ENCODE measurements at regions not wholly inside any gene's neighbourhood (a gene's known extent, or its start where the extent isn't known, plus 50 kb on each side); places are given as distances from the start of the nearest gene placed in this dataset.
"Not testable (repeated sequence)": the region's sequence is repeated elsewhere in the genome, so short reads cannot be mapped to it uniquely, and the experiment has no call there.

DNA sequence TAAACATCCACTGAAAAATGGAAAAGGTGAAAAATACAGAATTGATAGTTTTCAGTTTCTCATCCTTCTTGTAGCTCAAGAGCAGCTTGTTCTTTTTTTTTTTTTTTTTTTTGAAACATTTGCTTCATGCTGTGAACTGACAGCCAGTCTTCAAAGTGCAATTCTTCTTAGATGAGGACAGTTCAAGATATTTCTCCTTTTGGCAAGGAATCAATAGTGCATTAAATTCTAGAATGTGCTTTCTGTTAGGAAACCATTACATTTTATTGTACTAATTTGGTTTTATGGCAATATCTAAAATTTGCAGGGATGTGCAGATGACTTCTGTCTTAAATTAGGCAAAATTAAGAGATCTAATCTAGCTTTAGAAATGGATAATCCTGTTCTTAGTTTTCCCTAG is 969.3 kb upstream of the ACO1 start:
- no peak for DNase-seq

DNA sequence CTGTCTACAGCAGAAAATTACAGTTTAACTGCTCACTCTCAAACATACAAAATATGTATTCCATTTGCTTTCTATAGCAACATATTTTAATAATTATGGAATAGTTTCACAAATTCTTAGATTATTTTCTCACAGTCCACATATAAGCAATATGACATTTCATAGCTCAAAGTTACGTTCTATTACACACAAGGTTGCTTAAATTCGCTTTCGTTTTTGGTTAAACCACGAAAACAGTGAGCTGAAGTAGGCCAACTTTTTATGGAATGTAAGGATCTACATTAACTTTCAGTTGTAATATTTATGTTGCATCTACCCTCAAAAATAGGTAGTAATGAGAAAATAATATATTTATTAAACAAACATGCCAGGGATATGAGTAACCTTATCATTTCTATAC is 966.0 kb upstream of the ACO1 start:
- DNase-seq: no peak

DNA sequence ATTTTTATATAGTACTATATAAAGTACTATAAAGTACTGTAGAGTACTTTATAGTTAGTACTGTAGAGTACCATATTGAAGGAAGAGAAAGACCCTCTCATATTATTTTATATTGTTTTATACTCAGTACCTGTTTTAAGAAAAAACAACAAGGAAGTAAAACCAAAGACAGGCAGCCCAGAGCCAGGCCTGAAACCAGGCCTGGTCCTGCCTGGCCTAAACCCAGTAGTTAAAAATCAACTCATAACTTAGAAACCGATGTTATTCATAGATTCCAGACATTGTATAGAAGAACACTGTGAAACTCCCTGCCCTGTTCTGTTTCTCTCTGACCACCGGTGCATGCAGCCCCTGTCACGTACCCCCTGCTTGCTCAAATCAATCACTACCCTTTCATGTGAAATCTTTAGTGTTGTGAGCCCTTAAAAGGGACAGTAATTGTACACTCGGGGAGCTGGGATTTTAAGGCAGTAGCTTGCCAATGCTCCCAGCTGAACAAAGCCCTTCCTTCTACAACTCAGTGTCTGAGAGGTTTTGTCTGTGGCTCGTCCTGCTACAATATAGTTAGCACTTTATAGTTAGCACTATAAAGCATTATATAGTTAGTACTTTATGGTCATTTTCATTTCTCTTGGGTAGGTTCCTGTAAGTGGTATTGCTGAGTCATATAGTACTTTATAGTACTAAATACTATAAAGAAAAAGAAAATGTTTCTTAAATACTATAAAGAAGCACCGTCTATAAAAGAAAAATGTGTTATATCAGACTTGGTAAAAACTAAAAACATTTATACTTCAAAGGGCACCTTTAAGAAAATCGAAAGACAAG is 940.6 kb upstream of the ACO1 start:
- DNase-seq: not testable (repeated sequence)

DNA sequence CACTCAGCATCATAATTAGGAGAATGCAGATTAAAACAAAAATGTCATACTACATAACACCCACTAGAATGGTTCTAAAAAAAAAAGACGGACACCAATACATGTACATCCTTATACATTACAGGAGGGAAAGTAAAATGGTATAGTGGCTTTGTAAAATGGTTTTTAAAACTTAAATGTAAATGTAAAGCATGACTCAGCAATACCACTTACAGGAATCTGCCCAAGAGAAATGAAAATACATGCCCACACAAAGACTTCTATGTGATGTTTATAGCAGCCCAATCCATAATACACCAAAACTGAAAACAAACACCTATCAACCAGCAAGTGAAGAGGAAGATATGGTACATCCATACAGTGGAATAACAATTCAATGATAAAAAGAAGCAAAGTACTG is 939.1 kb upstream of the ACO1 start:
- DNase-seq: no peak

DNA sequence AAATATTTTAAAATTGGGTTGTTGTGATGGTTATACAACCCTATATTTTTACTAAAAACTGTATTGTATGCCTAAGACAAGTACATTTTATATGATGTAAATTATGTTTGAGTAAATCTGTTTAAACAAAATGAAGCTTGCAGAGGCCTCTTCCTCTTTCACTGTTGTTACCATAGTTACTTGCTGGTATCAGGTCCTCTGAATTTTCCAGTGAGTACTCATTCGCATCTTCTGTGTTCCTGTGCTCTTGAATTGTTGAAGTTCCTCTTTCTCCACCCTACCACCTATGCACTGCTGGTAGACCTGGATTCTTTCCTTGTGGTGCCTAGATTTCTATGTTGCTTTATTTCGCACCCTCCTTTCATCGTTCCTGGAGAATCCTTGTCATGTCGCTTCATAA is 938.5 kb upstream of the ACO1 start:
- peak in 1 of 4 experiments; percentile 1 for DNase-seq

DNA sequence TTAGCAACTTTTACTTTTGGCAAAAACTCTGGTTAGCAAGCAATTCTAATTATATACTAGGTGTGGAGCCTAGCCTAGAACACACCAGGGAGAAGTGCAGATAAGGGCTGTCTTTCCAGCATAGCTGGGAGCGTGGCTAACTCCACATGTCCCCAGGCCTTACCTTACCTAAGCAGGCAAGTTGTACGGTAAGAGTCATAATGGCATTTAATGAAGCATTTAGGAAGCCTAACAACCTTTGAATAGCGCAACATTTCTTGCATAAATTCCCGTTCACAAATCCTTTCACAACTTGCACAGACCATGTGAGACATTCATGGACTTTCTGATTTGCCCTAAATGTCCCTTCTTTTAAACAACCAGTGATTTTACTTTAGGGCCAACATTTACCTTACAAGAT is 917.4 kb upstream of the ACO1 start:
- no peak for DNase-seq

DNA sequence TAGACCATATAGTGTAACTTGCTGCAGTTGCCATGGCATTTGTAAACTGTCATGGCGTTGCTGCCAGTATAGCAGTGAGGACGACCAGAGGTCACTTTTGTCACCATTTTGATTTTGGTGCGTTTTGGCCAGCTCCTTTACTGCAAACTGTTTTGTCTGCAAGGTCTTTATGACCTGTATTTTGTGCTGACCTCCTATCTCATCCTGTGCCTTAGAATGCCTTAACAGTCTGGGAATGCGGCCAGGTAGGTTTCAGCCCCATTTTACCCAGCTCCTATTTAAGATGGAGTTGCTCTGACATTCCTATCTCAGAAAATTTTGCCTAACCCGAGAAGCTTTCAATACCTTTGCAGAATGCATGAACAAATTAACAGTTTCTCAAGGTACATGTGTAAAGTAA is 914.4 kb upstream of the ACO1 start:
- DNase-seq: no peak

DNA sequence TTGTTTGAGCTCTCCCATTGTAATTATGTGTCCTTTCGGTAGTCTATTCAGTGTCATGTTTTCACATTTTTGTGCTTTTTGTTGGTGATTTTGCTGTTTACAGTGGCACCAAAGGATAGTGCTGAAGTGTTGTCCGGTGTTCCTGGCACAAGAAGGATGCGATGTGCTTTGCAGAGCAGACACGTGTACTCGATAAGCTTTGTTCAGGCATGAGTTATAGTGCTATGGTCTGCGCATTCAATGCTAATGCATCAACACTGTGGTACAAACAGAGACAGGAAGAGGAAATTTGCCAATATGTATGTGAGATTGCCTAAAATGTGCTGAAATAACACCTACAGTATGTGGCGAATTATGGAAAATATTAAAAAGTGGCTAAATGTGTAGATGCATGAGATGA is 913.4 kb upstream of the ACO1 start:
- no peak for DNase-seq

DNA sequence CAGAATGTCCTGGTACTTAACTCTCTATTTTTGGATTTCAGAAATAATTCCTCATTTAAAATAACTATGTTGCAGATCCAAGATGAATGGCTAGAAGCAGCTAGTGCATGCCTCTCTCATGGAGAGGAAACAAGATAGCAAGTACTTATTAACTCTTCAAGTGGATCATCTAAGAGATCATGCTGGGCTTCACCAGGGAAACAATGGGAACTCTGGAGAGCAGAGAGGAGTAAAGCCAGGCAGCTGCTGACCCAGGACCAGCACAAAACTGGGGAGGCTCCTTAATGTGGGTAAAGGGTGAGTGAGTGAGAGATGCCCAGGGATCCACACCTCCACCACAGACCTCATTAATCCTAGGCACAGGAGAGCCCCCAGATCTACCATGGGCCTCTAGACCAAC is 897.8 kb upstream of the ACO1 start:
- no peak for DNase-seq

DNA sequence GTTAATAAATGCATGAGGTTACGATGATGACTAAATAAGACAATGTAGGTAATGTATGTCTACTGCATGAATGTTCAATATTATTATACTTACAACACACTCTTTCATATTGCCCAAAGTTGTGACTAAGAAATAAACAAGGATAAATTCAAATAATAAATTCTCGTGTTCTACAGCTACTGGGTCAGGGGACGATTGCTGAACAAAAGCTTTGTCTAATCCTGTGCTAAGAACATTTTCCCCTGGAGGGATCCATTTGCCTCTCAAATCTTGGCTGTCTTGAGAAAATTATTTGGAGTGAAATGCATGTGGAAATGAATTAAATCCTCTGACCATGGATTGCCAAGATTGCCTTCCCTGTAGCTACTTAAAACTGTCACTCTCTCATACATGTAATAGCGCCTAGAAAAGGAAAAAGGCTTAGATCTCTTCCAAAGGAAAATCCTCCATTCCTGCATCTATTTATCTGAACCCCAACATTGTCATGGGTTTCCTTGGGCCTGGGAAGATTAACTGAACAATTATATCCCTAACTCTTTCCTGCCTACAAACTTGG is 893.8 kb upstream of the ACO1 start:
- DNase-seq: no peak

DNA sequence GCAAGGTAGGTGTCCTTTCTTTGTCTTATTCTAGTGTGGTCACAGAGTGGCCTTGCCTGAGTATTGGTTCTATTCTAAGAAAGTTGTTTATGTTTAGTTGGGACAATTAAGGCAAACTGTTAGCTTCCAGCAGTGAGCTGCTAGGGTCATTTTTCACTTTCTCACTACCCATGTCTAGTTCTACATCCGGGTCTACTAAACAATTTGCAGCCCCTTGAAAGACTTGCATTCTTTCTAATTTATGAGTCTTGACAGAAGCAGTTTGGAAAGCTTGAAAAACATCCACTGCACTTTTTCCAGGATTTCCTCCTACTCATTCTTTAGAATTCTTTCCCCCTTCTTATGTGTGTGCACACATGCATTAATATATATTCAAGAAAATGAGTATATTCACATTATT is 892.2 kb upstream of the ACO1 start:
- DNase-seq: no peak

DNA sequence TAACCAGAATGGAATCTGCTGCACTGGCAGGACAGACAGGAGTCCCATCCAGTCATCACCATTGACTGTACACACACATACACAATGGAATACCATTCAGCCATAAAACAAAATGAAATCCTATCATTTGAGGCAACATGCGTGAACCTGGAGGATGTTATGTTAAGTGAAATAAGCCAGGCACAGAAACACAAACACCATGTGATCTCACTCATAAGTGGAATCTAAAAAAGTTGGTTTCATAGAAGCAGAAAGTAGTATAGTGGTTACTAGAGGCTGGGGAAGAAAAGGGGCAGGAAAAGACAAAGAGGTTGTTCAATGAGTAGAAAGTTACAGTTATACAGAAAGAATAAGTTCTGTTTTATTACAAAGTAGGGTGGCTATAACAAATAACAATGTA is 884.0 kb upstream of the ACO1 start:
- no peak for DNase-seq

DNA sequence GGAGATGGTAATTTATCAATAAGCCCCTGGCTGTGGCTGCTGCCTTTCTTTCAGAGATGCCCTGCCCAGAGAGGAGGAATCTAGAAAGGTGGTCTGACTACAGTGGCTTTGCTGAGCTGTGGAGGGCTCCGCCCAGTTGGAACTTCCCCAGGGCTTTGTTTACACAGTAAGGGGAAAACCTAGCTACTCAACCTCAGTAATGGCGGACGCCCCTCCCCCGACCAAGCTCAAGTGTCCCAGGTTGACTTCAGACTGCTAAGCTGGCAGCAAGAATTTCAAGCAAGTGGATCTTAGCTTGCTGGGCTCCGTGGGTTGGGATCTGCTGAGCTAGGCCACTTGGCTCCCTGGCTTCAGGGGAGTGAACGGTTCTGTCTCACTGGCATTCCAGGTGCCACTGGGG is 865.4 kb upstream of the ACO1 start:
- DNase-seq: no peak

DNA sequence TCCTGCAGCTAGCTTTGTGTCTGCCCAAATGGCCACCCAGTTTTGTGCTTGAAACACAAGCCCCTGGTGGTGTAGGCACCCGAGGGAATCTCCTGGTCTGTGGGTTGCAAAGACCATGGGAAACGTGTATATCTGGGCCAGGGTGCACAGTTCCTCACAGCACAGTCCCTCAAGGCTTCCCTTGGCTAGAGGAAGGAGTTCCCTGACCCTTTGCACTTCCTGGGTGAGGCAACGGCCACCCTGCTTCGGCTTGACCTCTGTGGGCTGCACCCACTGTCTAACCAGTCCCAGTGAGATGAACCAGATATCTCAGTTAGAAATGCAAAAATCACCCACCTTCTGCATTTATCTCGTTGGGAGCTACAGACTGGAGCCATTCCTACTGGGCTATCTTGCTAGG is 865.0 kb upstream of the ACO1 start:
- DNase-seq: no peak

DNA sequence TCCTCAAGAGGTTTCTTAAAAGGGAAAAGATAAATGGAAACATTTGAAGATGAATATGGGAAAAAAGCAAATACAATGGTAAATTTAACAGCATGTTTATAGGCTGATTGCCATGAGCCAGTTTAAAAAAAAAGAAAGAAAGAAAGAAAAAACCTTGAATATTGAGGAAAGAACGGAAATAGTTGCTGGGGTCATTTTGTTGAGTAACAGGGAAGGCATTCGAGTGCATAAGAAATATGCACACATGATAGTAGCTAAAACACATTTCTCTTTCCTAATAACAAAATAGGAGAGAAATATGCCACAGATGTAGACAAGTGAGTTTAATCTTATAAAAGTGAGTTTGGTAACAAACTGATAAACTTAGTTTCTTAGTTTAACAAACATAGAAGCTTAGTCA is 864.6 kb upstream of the ACO1 start:
- no peak for DNase-seq

DNA sequence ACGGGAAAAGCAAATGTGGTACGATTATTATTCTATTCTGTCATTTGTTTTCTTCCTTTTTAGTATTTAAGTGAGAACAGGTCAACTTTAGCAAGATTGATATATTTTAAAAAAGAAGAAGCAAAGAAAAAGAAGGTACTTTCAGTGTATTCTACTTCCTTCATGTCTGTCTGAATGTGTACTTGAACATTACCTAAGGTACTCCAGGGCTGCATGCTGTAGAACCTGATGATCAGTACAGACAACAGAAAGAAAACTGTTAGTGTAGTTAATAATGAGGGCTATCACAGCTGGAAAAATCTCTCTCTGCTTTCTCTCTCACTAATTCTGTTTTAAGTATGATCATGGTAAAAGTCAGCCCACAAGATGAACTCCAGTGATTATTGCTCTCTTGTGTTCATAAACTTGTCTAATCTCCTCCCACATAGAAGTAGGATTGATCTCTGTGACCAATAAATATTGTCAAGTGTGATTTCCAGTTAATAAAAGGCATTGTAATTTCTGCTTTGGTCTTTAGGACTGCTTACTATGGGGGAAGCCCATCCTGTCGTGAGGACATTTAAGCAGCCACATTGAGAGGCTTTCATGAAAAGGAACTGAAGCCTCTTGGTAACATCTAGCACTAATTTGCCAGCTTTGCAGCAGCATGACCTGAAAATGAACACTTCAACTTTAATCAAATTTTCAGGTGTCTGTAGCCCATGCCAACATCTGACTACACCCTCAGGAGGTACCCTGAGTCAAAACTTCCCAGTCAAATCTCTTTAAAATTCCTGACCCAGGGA is 864.0 kb upstream of the ACO1 start:
- DNase-seq: no peak

DNA sequence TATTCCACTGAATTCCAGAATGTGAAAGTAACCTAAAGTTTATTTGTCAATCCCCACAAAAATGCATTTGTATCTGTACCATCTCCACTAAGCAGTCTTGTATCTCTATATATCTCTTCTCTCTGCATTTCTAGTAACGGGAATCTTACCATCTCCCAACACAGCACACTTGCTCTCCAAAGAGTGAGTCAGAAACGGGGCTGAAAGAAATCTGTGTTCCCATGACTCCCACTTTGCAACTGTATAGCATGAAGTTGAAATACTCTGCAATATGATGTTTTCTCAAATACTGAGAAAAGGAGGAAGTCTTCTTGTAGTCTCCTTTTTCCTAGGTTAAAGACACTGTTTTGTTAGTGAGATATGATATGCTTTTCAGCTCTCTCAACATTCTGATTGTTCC is 848.8 kb upstream of the ACO1 start:
- DNase-seq: no peak

DNA sequence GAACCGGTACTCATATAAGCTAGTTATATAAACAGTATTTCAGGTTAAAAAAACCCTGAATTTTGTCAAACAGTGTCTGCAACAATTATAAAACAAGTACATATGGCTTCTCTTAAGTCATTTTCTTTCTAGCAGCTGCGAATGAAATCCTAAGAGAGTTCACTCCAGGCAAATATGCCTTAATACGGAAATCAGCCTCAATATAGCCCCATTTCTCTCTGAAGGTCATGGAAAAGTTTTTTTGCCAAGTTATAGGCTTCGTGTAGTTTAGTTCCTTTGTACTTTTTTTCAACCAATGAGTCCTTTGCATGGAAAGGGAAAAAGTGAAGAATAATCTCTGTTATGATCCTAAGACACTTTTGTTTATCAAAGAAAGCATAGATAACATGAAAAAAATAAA is 848.0 kb upstream of the ACO1 start:
- no peak for DNase-seq

DNA sequence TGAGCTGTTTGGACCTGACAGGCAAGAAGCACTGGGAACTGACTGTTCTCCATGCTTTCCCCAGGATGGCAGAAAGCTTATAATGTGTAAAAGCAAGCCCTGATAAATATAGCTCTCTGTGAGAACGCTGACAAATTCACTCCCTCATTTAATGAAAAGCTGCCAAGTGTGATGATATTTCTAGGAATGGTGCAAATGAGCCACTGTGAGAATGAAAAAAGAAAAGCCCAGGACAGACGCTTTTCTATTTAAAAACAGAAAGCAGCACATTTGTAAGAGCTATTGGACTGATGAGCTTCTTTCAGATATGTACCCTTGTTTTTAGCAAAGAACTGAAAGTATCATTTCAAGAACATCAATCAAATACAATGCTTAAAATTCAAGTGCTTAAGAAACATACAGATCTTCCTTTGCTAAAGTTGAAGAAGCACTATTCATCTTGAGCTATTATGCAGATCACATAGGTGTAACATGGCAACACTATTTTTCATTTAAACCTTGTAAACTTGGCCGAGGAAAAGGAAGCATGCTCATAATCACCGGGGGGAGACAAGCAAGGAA is 842.6 kb upstream of the ACO1 start:
- no peak for DNase-seq

DNA sequence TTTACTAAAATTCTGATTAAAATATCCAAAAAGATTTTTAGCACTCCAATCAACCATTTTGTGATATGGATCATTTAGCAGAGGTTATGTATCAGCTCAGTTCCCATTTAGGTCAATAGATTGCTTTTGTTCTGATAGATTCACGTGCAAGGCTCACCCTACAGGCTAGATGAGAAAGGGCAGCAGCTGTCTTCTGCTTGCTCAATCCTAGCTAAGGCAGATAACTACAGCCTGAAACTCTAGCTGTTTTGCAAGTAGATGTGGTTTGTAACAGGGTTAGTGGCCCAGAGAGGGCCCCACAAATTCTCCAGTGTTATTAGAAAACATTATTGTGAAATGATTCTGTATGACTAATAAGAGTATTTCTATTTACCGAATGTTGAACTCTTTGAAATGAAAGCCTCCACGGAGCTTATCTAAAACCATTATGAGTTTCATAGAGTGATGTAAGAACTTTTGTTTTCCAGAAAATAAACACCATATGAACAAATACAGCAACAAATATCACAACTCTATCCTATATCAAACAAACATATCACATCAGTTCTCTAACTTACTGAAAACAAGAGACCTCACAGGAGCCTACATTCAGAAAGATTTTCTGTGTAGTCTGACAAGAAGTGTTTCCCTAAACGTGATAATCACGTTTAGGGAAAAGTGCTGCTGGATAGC is 841.9 kb upstream of the ACO1 start:
- DNase-seq: peak in 1 of 4 experiments; percentile 3

DNA sequence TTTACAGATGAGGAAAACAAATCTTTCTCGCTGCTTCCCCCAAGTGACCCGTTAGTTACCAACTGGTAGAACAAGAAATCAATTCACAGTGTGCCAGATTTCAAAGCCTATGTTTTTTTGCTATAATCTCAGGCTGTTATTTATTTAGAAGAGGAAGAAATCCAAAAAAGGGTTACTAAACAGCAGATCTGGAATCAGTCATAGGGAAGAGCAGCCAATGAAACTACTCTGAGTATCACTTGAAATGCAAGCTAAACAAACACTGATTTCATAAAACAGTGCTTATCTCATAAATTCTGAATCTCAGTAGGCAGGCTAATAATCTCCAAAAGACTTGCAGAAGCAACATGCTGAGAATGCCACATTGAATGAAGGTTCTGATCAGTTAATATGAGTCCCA is 829.5 kb upstream of the ACO1 start:
- no peak for DNase-seq

DNA sequence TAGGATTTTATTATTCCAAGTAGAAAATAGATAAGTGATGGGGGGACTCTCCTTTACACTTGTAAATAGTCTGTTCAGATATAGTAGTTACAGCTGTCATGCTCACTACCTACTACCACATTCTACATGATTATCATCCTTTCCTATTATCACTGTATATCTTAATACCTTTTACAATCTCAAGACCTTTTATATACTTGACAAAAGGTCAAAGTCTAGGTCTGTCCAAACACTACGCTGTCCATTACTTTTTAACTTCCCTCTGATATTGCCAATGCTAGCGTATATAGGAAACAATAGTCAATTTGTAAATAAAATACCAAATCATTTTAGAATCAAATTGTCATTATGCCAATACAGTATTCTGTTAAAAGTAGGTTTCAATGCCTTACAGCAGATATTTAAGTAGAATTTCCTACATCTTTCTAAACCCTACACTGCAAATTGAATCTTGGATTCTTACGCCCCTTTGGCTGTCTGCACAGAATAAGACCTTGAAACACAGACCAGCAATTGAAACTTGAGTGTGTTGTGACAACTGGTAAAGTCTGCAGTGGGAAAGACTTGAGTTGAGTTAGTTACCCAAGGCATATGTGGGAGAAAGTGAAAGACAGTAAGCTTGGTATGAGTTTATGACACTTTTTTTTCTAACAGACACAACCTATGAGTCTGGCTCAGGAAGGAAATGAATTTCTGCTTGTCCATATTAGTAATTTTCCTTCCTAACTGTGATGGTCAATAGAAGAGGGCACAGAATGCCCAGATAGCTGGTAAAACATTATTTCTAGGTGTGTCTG is 827.6 kb upstream of the ACO1 start:
- no peak for DNase-seq

Measured in suppressor macrophage (primary cell).